ENCODE measurements at regions not wholly inside any gene's neighbourhood (a gene's known extent, or its start where the extent isn't known, plus 50 kb on each side); places are given as distances from the start of the nearest gene placed in this dataset. TPM values are rescaled to one million over a fixed set of nuclear protein-coding genes. Genes with fewer than 3 reads are reported as not detected.

- H3K9me3 Mint-ChIP-seq (ENCODE audit: unreplicated experiment), result no peaks in the 10 kb centered on the region
- H3K27me3 Mint-ChIP-seq (ENCODE audit: unreplicated experiment), result no peaks in the 10 kb centered on the region
- no peak for DNase-seq (ENCODE audit: extremely low spot score, unreplicated experiment)
- TF ChIP-seq CTCF (IDR thresholded peaks at IDR 0.05), result no peak
- H3K4me1 Mint-ChIP-seq (ENCODE audit: unreplicated experiment), result no peaks in the 10 kb centered on the region
- H3K27ac Mint-ChIP-seq (ENCODE audit: unreplicated experiment), result no peak overlapping the region
- no peaks in the 10 kb centered on the region for H3K36me3 Mint-ChIP-seq (ENCODE audit: unreplicated experiment)
- H3K4me3 Mint-ChIP-seq (ENCODE audit: unreplicated experiment), result no peak overlapping the region
These were observed 71.8 kb downstream of the CMPK2 start for GRCh38 chr2:6793913-6794312.

- no peak for DNase-seq (ENCODE audit: extremely low spot score, unreplicated experiment)
- no peak for TF ChIP-seq CTCF (IDR thresholded peaks at IDR 0.05)
- Mint-ChIP-seq H3K4me3 (ENCODE audit: unreplicated experiment) (no peak overlapping the region), H3K4me1 (ENCODE audit: unreplicated experiment) (no peaks in the 10 kb centered on the region), H3K36me3 (ENCODE audit: unreplicated experiment) (no peaks in the 10 kb centered on the region), H3K27ac (ENCODE audit: unreplicated experiment) (no peak overlapping the region), H3K9me3 (ENCODE audit: unreplicated experiment) (no peaks in the 10 kb centered on the region), H3K27me3 (ENCODE audit: unreplicated experiment) (no peaks in the 10 kb centered on the region)
These were observed 71.3 kb downstream of the CMPK2 start for GRCh38 chr2:6794448-6794847.

Small RNA genes lying in the stretch of these regions (microRNA-seq; reads per million reads assigned to microRNA genes)
- gene MIR7158 (ENCODE audit: unreplicated experiment), result not detected
- not detected for gene MIR7515 (ENCODE audit: unreplicated experiment)

Data from osteocyte (in vitro differentiated cells).